H4 (cell line): ENCODE measurements at regions not wholly inside any gene's neighbourhood (a gene's known extent, or its start where the extent isn't known, plus 50 kb on each side); places are given as distances from the start of the nearest gene placed in this dataset.
"Not testable (repeated sequence)": the region's sequence is repeated elsewhere in the genome, so short reads cannot be mapped to it uniquely, and the experiment has no call there.

Source experiments
- DNase-seq: peaks from one replicate; pipeline ENCODE4 v3.0.0-alpha.2; 2015; ENCODE audit warnings: low spot score

- DNase-seq = no peak
Measured at GRCh38 chr12:66733321-66733720, 54.4 kb upstream of the GRIP1 start.

GRCh38 chr12:66733839-66734238 lies 55.0 kb upstream of the GRIP1 start:
- DNase-seq = no peak

- no peak for DNase-seq
Measured at GRCh38 chr12:66735275-66735674, 56.4 kb upstream of the GRIP1 start.

GRCh38 chr12:66736931-66737330 lies 58.1 kb upstream of the GRIP1 start:
- no peak for DNase-seq

- no peak for DNase-seq
Measured at GRCh38 chr12:66739266-66739665, 60.4 kb upstream of the GRIP1 start.

GRCh38 chr12:66739940-66740651 lies 61.2 kb upstream of the GRIP1 start:
- peak; percentile 24 for DNase-seq

- no peak for DNase-seq
Measured at GRCh38 chr12:66740732-66741131, 61.9 kb upstream of the GRIP1 start.

GRCh38 chr12:66741919-66742318 lies 63.0 kb upstream of the GRIP1 start:
- DNase-seq = no peak

- no peak for DNase-seq
Measured at GRCh38 chr12:66742508-66743367, 63.9 kb upstream of the GRIP1 start.

- no peak for DNase-seq
Measured at GRCh38 chr12:66744461-66744860, 65.6 kb upstream of the GRIP1 start.

GRCh38 chr12:66744956-66745383 lies 66.1 kb upstream of the GRIP1 start:
- DNase-seq = no peak

- no peak for DNase-seq
Measured at GRCh38 chr12:66746489-66747201, 67.8 kb upstream of the GRIP1 start.

- DNase-seq = peak; percentile 15
Measured at GRCh38 chr12:66751432-66752113, 72.7 kb upstream of the GRIP1 start.

- no peak for DNase-seq
Measured at GRCh38 chr12:66753810-66754209, 74.9 kb upstream of the GRIP1 start.

- DNase-seq = no peak
Measured at GRCh38 chr12:66755727-66756395, 77.0 kb upstream of the GRIP1 start.

- DNase-seq = no peak
Measured at GRCh38 chr12:66756631-66757030, 77.8 kb upstream of the GRIP1 start.

- not testable (repeated sequence) for DNase-seq
Measured at GRCh38 chr12:66760122-66760521, 81.2 kb upstream of the GRIP1 start.

GRCh38 chr12:66763467-66763866 lies 84.6 kb upstream of the GRIP1 start:
- no peak for DNase-seq

- DNase-seq = no peak
Measured at GRCh38 chr12:66765204-66765603, 86.3 kb upstream of the GRIP1 start.

GRCh38 chr12:66767536-66767935 lies 88.7 kb upstream of the GRIP1 start:
- DNase-seq = no peak

- no peak for DNase-seq
Measured at GRCh38 chr12:66768293-66768692, 89.4 kb upstream of the GRIP1 start.
